HG03280 (cell line): ENCODE measurements at regions not wholly inside any gene's neighbourhood (a gene's known extent, or its start where the extent isn't known, plus 50 kb on each side); places are given as distances from the start of the nearest gene placed in this dataset.

Experiments
- ATAC-seq: cut with Tn5 transposase; IDR thresholded peaks from one replicate; pipeline ENCODE4 v1.9.1; 2021; ENCODE audit warnings: mild to moderate bottlenecking, moderate library complexity; ENCODE audit not compliant: unreplicated experiment

DNA sequence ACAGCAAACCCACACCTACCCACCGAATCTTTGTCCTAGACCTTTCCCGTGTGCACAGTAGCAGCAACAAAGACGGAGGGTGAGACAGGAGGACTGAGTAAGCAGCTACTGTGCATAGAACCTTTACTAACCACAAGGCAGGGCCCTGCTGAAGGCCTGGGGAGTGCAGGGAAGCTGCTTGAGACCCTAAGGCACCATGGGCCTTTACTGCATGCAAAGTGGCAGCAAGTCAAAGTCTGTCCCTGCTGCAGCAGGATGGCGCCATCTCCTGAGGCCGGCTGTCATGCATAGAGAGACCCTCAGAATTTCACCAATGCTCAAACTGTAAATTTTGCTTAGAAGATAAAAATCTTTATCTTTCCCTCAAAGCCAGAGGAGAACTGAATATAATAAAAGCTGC, 610.5 kb downstream of the ACTR3B start:
- ATAC-seq: no peak

DNA sequence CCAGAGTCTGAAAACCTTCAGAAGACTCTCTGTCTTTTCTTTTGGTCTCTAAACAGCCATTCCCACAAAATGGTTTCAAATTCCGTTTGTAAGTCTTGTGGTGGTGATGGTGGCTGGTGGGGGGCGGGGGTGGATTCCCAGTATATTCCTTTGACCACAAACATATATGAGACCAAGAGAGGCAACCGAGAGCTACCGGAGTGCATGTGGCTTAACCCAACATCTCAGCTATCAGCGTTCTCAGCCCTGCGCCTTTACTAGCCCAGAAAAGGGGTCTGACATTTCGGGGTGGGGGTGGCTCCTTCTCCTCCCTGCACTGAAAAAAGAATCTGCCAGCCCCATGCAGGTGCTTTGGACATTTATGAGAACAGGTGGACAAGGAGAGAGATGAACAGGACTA, 621.1 kb downstream of the ACTR3B start:
- no peak for ATAC-seq

DNA sequence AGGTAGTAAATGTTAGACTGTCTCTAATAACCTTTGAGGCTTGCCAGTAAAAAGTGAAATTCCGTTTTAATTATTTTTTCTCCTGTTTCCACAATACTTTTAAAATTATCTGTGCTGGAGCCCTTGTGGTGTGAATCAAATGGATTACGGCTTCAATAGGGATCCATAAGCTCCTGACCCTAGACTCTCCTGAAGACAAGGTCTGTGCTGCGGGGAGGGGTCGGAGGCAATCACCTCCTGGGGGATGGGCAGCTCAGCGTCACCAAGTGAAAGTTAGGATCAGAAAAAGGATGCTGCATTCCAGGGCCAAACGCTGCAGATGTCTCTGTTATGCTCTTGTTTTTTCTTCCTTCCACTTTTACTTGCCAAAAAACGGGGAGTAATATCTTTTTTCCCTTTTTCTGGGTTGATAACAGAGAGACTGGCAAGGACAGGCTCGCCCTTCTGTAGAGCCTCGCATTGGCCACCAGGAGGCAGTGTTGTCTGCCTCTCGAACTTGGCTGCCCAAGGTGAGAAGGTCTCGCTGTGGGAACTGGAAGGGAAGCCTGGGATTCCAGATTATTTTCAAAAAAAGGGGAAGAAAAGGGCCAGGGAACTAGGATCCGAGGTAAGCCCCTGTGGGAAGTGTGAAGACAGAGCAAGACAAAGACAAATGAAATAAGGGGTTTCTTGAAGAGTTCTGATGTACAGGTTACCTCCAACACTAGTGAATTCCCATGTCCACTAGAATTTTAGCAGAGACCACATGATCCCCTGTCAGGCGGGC, 621.9 kb downstream of the ACTR3B start:
- no peak for ATAC-seq

DNA sequence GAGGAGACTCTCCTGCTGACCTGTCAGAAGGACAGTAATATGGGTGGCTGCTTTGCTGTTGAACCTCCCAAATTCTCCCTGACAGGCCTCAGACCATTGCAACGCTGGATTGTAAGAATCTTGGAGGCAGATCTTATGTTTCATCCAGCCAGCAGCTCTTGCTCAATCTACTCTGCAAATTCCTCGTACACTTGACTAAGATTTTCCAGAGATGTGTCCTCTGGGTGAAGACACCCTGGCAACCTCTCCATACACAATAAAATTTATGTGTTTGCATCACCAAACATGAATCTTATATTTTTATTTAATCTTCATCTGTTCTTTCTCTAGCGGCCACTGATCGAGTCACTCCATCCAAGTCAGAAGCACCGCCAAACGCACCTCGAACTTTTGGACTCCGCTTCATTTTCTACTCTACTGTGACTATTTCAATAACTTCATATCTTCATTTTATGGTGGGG, 623.1 kb downstream of the ACTR3B start:
- no peak for ATAC-seq

DNA sequence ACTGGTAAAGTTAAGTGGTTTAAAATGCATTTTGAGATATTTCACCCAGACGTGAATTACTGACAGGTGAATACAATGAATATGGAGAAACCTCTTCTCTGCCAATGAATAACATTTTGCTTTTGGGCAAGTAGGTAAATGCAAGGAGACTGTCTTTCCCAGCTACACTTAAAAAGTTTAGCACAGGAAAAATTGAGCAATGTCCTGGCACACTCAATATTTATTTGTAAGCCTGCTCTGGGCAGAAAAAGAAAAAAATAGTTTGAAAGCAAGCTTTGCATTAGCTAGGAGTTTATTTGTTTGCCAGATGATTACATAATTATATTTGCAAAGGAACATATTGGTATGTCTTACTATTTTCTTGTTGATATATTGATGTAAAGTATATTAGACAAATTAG, 624.2 kb downstream of the ACTR3B start:
- ATAC-seq: no peak

DNA sequence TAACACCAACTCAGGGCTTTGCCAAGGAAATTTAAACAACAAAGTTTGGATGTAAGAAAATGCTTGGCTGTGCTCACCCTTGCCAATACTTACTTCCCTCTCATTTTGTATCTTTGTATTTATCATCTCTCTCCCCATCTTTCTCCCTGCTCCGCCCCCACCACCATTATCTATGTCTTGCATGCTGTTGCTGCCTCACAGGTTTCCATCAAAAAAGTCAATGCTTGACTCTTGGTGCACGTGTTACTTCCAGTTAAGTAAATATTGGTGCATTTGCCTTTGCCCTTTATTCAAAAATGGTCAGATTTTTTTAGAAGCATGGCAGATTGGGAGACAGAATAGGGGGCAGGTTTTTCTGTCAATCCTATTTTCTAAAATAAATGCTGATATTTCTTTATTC, 626.0 kb downstream of the ACTR3B start:
- no peak for ATAC-seq

DNA sequence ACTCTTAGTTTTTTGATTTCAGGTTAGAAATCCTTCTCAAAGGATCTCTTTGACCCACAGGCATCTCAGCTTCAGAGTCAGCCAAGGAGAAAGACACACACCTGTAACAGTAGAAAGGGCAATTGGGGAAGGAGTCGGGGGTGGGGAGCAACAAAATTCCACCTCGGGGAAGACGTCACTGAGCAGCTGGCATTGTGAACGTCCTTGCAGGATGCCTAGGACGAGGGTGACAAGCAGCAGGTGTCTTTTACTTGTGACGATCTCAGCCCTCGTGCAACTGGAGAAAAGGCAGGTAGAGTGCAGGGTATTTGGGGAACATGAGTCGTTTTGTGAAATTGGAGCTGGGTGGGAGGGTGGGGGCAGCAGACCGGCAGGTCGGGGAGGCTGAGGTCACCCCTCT, 627.0 kb downstream of the ACTR3B start:
- no peak for ATAC-seq

DNA sequence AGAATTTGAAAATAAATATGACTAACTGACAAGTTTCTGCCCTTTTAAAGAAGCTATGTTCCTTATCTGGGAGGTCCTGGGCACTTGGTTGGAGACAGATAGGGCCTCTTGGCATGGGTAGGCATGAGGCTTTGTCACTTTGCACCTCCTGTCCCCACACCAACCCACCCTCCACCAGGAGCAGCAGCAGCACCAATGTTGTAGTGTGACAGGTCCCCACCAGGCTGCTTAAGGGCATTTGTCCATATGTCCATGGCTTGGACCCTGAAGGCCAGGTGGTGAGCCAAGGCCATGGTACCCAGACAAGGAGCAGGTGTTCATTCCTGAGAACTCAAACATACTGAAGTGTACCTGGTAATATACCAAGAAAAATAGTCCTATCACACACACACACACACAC, 629.1 kb downstream of the ACTR3B start:
- no peak for ATAC-seq

DNA sequence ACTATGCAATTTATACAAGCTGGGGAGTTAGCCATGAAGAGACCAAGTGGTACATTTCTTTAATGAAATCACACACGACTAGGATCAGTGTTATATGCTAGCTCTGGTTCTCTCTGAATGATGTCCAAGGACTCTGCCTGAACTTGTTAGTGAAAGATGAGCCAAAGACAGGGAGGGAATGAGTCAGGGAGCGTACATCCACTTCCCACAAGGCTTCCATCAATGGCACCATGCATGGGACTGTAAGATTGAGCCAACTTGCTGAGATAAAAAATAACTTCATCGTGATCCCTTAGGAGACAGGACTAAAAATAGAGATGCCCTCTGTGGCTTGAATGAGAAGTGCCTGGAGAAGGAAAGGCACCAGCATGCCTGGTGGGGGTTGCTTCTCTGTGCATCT, 629.7 kb downstream of the ACTR3B start:
- ATAC-seq: no peak

DNA sequence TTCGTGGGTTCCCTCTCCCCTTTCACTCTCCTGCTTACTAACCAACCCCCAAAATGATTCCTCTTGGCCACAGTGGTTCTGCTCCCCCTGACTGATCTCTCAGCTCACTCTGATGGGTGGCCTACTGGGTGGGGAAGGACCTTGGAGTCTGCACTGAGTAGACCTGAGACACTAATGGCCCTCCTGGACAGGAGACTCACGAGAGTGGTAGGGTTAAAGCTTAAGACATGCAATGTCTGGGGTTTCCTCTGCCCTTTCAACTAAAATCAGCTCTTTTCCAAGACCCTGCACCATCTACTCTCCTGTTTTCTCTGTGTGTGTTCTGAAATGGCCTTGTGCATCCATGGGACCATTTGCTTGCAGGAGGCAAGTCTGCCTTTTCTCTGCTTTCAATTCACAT, 631.4 kb downstream of the ACTR3B start:
- no peak for ATAC-seq

DNA sequence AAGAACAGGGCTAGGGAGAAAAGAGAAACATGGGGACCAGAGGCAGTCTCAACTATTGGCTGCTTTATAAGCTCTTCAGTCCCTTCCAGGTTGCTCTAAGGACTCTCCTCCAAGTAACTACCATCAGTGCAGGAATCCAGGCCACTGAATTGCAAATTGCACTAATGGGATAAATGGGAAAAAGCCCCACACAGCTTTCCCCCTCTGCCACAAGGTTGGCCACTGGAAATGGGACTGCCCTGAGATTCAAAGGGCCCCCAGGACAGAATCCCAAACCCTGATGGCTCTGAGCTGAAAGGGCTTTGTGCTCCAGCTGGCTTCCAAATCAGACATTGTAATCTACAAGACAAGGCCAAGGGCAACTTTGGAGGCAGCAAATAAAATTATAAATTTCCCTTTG, 633.2 kb downstream of the ACTR3B start:
- ATAC-seq: no peak

DNA sequence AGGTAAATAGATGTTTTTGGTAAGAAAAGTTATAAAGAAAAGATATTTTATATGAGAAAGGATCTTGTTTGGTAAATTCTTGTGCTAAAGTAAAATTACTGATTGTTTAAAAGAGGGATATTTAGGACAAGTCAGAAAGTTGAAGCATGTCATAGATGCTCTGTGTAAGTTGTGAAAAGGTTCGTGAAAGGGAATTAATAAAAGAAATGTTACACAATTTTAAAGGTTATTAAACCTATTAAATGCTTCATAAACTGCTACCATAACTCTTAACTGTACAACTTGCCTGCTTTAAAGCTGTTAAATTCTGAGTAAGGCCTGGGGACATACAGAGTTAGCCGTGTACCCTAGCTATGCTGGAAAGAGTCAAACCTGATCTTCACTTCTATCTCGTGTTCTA, 634.1 kb downstream of the ACTR3B start:
- ATAC-seq: no peak

DNA sequence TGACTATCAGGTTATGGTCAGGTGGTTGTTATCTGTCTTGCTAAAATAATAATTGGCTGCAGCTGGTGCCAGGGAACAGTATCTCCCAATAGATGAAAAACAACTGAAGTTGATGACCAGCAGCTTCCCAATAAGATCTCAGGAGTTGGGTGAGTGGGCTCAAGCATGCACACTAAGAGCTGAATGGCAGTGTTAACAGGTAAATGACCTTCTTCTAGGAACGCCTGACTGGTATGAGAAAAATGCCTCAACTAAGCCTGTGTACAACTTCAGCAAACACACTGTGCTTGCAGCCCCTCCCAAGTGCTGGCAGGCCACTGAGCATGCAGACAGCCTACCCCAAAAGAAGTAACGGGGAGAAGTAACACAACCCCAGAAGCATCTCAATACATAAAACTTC, 636.9 kb downstream of the ACTR3B start:
- ATAC-seq: no peak

DNA sequence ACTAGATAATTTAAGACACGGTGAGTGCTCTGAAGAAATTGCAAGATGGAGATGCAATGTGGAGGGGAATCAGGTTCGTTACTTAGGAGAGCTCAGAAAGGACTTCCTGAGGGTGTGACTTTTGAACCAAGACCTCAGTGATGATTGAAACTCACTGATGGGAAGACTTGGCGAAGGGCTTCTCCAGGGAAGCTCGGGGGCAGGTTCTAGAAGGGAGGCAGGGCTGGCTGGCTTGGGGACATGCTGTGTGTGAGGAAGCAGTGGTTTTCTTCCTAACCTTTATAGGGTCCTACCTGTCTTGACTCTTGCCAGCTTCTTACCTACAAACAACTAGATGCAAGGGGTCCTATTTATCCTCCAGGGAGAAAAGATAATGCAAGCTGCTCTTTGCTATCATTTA, 637.9 kb downstream of the ACTR3B start:
- no peak for ATAC-seq

DNA sequence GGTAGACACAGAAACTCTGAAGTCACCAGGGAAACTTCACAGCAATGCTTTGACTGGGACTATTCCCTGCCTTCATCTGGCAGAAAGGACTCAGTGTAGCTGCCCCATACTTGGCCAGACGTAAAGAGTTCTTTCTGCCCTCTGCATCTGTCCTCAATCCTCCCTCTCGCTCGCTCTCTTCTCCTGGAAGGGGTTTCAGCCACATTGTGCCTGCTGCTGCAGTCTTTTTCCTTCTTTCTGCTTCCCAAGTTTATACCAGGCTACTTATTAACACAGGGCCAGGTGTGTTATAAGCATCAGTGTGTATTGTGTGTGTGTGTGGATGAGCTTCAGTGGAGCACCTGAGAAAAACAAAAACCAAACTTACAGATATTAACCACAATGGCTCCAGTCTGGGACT, 638.4 kb downstream of the ACTR3B start:
- ATAC-seq: no peak

DNA sequence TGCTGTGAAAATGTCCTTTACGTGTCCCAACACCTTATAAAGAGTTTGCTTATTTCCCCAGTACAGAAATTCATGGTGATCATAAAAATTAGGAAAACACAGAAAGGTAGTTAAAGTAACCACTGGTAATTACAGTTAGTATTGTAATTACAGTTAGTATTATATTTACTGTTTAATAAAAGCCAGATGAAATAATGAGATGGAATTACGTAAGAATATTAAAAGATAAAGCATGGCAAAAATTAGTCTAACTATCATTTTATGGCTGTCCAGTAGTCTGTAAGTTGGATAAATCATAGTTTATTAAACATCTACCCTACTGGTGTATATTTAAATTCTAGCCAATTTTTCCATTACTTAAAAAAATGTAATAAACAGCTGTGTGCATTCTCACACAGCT, 638.8 kb downstream of the ACTR3B start:
- no peak for ATAC-seq

DNA sequence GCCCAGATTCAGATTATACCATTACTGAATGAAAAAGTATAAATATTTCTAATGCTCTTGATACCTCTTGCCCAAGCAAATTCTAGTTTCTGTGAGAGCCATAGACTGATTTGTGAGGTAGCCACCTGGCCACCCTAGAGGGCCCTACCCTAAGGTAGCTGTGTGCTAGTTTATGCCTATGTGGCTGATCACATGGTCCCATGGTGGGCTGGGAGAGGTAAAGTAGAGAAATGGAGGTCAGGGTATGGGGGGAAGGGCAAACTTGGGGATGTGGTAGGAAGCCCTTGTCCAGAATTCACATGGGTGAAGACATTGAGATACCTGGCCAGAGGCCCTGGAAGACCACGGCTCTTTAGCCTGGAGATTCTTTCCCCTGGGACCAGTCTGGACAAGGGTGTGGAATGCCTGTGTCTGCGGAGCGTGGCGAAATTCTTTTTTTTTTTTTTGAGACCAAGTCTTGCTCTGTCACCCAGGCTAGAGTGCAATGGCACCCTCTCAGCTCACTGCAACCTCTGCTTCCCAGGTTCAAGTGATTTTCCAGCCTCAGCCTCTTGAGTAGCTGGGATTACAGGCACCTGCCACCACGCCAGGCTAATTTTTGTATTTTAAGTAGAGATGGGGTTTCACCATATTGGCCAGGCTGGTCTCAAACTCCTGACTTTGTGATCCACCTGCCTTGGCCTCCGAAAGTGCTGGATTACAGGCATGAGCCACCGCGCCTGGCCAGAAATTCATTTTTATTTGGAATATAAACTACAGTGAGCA, 639.4 kb downstream of the ACTR3B start:
- no peak for ATAC-seq

DNA sequence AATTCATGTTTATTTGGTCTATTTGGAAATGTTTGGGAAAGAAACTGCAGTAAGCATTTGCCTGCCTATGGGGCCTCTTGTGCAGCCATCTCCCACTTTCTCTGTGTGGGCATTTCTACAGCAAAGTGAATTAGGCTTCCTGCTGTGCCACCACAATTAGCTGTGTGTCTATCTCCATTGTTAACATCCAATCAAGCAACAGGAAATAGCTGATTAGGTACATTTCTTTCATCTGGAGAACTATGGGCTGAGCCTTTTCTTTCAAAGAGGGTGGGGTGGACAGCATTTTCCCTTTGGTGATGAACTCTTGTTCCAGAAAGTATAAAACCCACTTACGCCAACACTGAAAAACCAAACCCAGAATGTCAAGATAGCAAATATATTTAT, 640.0 kb downstream of the ACTR3B start:
- no peak for ATAC-seq

DNA sequence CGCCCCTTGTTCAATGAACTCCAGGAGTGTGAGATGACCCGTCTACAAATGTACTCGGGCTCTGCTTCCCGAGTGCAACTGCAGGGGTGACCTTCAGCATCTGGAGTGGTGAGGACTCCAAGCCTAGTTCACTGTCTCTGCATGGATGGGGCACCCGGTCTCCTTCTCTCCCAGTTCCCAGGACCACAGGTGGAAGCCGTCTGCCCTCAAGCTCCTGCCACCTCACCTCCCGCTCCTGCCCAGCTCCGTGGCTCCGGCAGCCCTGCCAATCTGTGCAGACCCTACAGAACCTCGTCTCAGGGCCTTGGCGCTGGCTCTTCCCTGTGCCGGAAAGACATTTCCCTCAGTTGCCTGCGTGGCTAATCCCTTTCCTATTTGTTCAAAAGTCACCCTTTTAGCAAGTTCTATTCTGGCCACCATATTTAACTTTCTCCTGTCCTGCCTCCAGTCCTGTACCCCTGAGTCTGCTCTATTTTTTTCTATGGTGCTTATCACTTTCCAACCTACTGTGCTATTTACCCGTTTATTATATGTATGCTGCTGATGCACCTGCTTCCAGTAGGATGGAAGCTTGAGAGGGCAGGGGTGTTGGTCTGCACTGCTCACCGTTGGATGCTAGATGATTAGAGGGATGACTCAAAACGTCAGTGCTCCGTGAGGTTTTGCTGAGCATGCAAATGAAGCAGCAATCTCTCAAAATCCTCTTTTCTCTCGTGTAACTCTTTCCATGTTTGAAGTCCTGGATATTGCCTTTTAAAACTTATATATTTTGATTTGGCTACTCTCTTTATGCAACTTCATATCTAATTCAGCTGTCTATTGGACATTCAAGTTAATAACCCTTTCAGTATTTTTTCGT, 641.4 kb downstream of the ACTR3B start:
- no peak for ATAC-seq

DNA sequence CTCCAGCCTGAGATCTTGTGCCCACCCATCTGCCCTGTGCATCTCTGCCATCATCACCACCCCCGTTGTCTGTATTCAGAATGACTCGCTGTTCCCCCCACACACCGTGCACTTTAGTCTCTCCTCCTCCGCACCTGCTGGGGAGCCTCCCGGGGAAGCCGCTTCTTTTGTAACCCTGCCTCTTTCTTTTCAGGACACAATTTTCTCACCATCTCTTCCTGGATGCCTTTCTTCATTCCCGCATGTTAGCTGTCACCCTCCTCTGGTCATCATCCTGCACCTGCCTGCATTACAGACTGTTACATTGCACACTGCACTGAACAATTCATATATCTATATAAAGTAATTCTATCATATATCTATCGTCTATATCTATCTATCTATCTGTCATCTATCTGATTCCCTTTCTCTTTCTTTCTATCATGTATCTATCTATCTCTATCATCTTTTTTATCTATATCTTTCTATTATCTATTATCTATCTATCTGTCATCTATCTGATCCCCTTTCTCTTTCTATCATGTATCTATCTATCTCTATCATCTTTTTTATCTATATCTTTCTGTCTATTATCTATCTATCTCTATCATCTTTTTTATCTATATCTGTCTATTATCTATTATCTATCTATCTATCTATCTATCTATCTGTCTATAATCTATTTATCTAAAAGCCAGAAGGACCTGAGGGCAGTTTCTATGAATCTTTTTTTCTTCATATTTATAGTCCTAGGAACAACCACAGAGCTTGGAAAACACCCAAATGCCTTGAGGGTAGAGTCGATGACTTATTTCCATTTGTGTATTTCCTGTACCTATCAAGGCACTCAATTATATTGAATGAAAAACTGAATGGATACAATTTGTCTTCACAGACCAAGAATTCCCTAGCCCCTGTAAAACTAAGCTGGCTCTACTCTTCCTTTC, 642.5 kb downstream of the ACTR3B start:
- ATAC-seq: no peak
